Activated T-helper 17 cell treated with anti-CD3 and anti-CD28 coated beads, Interleukin-2, amount 50 U/mL, for 72 hours (primary cell): ENCODE measurements at regions not wholly inside any gene's neighbourhood (a gene's known extent, or its start where the extent isn't known, plus 50 kb on each side); places are given as distances from the start of the nearest gene placed in this dataset.
A peak's percentile ranks its signal among the peaks of the same experiment; 100 is the strongest.
"Not testable (repeated sequence)": the region's sequence is repeated elsewhere in the genome, so short reads cannot be mapped to it uniquely, and the experiment has no call there.

ENCODE experiments used
- ATAC-seq: fragments of 150-1000 bp; cut with Tn5 transposase; replicated peaks from 2 replicates; pipeline ENCODE4 v1.10.0; 2021; ENCODE audit warnings: mild to moderate bottlenecking, moderate library complexity
- H3K27ac Mint-ChIP-seq: one replicate; pipeline ENCODE4 v1.8.0; 2022; ENCODE audit warnings: mixed read lengths
- H3K27me3 Mint-ChIP-seq: one replicate; pipeline ENCODE4 v1.8.0; 2022; ENCODE audit warnings: mixed read lengths
- H3K36me3 Mint-ChIP-seq: one replicate; pipeline ENCODE4 v1.8.0; 2022; ENCODE audit warnings: low read depth, mild to moderate bottlenecking, mixed read lengths
- H3K4me1 Mint-ChIP-seq: one replicate; pipeline ENCODE4 v1.8.0; 2022; ENCODE audit warnings: mixed read lengths
- H3K4me3 Mint-ChIP-seq: one replicate; pipeline ENCODE4 v1.8.0; 2022; ENCODE audit warnings: mild to moderate bottlenecking, mixed read lengths
- H3K9me3 Mint-ChIP-seq: one replicate; pipeline ENCODE4 v1.8.0; 2022; ENCODE audit warnings: mixed read lengths

DNA sequence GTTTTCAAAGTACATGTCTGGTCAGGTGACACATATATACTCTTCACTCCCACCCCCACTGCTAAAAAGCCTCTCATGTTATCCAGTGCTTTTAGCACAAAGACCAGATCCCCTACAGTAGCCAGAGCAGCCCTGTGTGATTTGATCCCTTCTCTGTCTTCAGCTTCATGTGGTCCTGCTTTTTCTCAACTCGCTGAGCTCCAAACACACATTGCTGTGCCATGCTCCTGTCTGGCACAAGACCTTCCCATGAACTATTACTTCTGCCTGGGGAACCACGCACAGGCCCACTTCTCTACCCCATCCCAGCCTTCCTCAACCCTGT is 127.1 kb downstream of the RASSF10 start:
- Mint-ChIP-seq H3K4me3 (no peak overlapping the region), H3K27ac (no peak overlapping the region), H3K27me3 (peaks cover 33% of the 10 kb centered on the region), H3K9me3 (peaks cover 3% of the 10 kb centered on the region), H3K36me3 (no peaks in the 10 kb centered on the region), H3K4me1 (no peaks in the 10 kb centered on the region)
- no peak for ATAC-seq

DNA sequence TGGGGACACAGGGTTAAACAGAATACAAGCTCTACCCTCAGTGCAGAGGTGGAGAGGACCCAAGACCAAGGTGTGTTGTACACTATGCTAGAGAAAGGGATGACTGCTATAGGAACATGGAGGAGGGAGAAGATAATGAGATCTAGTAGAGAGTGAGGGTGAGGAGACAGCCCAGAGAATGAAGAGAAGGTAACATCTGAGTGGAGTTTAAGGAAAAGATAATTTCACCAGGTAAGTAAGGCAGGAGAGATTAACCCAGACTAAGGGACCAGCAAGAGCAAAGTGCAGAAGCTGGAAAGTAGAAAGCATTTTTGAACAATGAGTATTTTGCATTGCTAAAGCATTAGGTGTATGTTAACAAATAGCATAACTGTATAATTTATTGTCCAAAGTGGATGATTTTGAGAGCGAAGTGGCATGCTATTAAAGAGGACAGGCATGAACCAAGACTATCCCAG is 128.8 kb downstream of the RASSF10 start:
- H3K36me3 Mint-ChIP-seq = no peaks in the 10 kb centered on the region

DNA sequence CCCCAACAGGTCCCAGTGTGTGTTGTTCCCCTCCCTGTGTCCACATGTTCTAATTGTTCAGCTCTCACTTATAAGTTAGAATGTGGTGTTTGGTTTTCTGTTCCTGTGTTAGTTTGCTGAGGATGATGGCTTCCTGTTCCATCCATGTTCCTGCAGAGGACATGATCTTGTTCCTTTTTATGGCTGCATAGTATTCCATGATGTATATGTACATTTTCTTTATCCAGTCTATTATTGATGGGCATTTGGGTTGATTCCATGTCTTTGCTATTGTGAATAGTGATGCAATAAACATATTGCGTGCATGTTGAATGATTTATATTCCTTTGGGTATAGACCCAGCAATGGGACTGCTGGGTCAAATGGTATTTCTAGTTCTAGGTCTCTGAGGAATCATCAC is 130.0 kb downstream of the RASSF10 start:
- not testable (repeated sequence) for ATAC-seq, H3K4me3 Mint-ChIP-seq, H3K27ac Mint-ChIP-seq, H3K9me3 Mint-ChIP-seq, H3K4me1 Mint-ChIP-seq, H3K36me3 Mint-ChIP-seq
- H3K27me3 Mint-ChIP-seq = peaks cover 36% of the 10 kb centered on the region

More for the DNA sequence above, 128.8 kb downstream of the RASSF10 start:
- ATAC-seq = no peak
- Mint-ChIP-seq H3K9me3 (peaks cover 3% of the 10 kb centered on the region), H3K27me3 (peaks cover 38% of the 10 kb centered on the region), H3K27ac (no peak overlapping the region), H3K4me3 (no peak overlapping the region), H3K4me1 (no peaks in the 10 kb centered on the region)

DNA sequence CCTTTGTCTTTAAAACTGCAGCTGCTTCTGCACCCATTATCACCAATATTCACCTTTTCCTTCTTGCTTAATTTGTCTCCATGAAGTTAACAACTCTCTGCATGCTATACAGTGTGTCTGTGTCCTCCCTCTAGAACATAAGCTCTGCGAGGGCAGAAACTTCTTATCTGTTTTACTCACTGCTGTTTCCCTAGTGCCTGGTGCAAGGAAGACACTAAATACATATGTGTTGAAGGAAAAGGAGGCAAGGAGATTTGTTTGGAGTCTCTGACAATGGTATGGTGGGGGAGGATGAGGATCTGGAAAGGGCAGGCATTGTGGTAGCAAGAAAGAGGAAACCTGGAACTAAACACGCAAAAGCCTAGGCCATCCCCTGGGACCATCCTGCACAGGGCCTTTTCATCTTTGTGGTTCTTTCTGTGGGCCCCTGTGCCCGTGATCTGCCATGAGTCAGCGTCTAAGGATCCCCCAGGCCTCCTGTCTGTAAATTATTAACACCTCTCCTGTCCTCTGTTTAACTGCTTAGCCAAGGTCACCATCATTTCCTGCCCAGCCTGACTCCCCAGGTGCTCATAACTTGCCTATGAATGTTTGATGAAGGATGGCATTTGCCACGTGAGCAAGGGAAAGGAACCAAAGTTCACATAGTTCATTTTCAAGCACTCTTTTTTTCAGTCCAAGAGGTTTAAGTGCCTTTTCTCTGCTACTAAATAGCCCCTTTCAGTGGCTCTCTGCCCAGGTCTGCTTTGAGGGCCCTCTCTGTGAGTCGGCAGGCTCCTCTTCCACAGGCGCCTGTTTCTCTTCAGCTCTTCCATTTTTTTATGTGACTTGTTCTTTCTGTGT is 131.1 kb downstream of the RASSF10 start:
- Mint-ChIP-seq H3K4me1 (no peaks in the 10 kb centered on the region), H3K4me3 (no peak overlapping the region), H3K27ac (no peak overlapping the region), H3K27me3 (peaks cover 38% of the 10 kb centered on the region), H3K9me3 (peaks cover 3% of the 10 kb centered on the region), H3K36me3 (no peaks in the 10 kb centered on the region)
- no peak for ATAC-seq

DNA sequence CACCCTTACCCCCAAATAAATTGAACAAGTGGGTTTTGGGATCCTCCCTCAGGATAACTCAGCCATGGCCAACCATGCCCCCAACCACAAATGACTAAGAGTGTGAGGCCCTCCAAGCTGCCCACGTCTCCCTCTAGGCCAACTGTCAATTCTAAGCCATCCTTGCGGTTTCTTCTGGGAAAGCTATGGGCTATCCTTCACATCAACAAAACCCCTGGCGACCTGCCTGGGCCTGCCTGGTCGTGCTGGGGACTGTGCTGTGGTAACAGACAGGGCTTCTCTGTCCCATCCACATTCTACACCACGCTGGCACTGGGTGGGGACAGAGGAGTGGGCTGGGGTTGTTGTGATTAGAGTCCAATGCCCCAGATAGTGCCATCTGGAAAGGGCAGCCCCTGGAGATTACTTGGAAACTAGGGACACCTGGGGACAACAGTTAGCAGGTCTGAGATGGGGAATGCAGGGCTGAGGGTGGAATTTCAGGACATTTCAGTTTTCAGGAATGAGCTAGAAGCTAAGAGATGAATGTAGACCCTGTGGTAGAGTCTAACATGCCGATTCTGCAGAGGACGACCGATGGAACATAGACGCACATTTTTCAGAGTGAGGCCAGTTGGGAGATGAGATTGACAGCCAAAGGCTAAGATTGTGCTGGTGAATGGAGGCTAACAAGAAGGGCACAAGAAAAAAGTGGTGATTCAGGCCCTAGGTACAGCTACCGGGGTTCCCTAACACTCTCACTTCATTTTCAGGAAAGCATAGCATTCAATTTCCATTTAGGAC is 131.9 kb downstream of the RASSF10 start:
- Mint-ChIP-seq H3K9me3 (peaks cover 3% of the 10 kb centered on the region), H3K4me3 (no peak overlapping the region), H3K36me3 (no peaks in the 10 kb centered on the region), H3K27me3 (peaks cover 38% of the 10 kb centered on the region), H3K4me1 (no peaks in the 10 kb centered on the region), H3K27ac (no peak overlapping the region)
- ATAC-seq = no peak

DNA sequence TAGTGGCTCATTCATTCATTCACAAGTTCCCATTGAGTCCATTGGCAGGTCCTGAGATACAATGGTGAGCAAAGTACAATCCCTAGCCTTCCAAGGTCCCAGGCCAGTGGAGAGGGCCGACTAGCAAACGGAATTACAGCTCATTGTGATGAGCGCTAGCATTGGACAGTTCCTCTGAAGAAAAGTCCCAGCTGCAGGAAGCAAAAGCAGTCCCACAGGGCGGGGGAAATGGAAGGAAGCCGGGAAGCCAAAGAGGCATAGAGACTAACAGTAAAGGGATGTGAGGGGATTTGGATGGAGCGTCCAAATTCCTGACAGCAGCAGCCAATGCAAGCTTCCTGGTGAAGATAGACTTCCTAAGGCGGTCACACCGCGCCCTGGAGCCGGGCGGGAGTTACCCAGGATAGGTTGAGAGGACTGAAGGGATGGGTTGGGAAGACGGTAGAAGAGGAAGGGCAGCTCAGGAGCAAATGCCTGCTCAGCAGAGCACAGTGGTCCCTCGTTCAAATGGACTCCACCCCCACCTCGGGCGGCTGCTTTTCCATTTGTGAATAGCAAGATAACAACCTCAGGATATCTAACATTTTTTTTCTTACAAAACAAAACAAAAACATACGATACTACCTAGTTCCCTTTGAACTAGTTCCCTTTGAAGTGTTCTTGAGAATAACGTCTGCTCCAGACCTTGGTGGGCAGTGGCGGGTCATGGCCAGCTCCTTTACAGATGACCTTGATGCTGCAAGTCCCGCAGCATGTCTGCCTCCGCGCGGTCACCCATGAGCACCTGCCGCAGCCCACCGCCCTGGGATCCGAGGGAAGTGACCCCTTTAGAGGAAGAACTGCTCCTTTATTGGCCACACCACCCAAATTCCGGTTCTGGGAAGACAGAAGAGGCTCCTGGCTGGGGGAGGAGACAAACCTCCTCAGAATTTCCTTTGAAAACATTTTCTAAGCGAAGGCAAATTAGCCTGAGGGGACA is 132.9 kb downstream of the RASSF10 start:
- H3K36me3 Mint-ChIP-seq = no peaks in the 10 kb centered on the region
- peaks cover 32% of the 10 kb centered on the region for H3K27me3 Mint-ChIP-seq
- H3K9me3 Mint-ChIP-seq = peaks cover 3% of the 10 kb centered on the region
- no peak for ATAC-seq
- no peak overlapping the region for H3K27ac Mint-ChIP-seq
- no peak overlapping the region for H3K4me3 Mint-ChIP-seq
- H3K4me1 Mint-ChIP-seq = no peaks in the 10 kb centered on the region

DNA sequence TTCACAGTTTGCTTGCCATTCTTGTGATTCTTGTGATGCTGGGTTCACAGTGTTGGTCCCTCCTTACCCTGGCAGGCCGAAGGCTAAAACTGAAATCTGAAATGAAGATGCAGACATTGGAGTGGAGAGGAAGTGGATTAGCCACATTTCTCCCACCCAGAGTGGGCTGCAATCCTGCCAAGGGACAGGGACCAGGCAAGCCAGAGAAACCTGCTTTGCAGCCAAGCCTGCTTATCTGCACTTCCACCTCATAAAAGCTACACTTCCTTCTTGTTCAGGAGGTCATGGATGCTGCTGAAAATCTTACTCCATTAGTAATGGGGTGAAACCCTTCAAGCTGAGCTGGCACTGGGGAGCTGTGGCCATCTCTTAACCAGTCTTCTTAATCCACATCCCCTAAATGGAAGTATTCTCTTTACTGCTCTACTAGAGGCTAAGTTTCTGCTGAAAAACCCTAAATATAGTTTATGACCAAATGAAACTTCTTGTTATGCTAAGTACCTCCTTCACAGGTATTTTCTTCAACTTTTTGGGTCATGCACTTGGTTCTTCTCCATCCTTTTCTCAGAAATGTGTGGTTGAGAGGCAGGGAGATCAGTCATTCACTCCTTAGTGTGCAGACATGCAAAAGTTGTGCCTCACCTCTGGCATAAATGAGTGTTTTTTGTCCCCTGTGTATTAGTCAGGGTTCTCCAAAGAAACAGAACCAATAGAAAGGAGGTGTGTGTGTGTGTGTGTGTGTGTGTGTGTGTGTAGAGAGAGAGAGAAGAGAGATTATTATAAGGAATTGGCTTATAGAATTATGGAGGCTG is 133.9 kb upstream of the BMAL1 start:
- H3K9me3 Mint-ChIP-seq = peaks cover 3% of the 10 kb centered on the region
- H3K4me1 Mint-ChIP-seq = no peaks in the 10 kb centered on the region
- no peak overlapping the region for H3K27ac Mint-ChIP-seq
- peak; percentile 52 for ATAC-seq
- H3K27me3 Mint-ChIP-seq = peaks cover 32% of the 10 kb centered on the region
- no peak overlapping the region for H3K4me3 Mint-ChIP-seq
- H3K36me3 Mint-ChIP-seq = no peaks in the 10 kb centered on the region

DNA sequence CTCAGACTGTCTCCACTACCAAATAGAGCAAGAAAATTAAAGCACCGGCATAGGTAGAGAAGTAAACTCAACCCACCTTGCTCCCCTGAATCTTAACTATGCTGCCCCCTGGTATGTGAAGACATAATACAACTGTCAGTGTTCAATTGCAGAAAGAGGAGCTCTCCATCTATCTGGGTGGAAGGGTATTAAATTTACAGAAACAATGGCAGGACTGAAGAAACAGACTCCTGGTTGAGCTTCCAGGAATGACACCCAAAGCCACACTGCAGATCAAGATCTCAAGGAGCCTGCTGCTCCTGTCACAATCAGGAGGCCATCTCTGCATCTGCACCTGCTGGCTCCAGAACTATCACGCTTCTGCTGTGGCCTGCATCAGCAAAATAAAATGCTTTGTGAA is 132.1 kb upstream of the BMAL1 start:
- no peaks in the 10 kb centered on the region for H3K36me3 Mint-ChIP-seq
- peaks cover 26% of the 10 kb centered on the region for H3K27me3 Mint-ChIP-seq
- no peaks in the 10 kb centered on the region for H3K4me1 Mint-ChIP-seq
- H3K9me3 Mint-ChIP-seq = no peaks in the 10 kb centered on the region
- no peak for ATAC-seq
- H3K4me3 Mint-ChIP-seq = no peak overlapping the region
- no peak overlapping the region for H3K27ac Mint-ChIP-seq

DNA sequence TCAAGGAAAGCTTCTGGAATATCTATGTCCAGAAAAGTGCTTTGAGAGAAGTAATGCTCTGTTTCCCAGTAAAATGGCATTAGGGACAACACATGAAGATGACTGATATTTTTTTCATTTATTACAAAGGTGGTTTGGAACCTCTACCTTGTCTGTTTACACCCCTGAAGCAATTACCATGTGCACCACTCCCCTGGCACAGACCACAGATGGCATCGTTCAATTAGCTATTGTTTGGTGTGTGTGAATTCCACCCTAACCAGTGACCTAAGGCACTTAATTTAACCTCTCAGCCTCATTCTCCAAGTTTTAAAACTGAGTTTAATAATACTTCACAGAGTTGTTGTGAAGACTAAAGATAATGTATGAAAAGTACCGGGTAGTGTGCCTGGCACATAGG is 127.6 kb upstream of the BMAL1 start:
- peaks cover 19% of the 10 kb centered on the region for H3K27me3 Mint-ChIP-seq
- no peak overlapping the region for H3K27ac Mint-ChIP-seq
- ATAC-seq = no peak
- no peaks in the 10 kb centered on the region for H3K9me3 Mint-ChIP-seq
- H3K4me3 Mint-ChIP-seq = no peak overlapping the region
- no peaks in the 10 kb centered on the region for H3K36me3 Mint-ChIP-seq
- no peaks in the 10 kb centered on the region for H3K4me1 Mint-ChIP-seq

DNA sequence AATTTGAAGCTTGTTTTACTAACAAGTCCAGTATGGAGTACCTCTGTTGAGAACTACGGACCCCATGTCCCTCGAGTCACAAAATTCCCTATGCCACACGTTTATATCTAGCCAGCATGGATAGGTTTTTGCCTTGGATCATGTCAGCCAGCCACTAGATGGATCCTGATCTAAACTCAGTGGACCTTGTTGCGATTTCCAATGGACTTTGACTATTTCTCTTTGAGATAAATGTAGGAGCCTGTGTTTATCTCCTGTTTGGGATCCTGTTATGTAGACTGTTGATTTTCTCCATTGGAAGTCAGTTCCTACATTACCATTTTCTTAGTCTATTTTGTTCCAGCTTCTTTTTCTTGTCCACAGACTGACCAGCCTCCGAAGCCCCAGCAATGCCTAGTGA is 127.1 kb upstream of the BMAL1 start:
- no peak overlapping the region for H3K27ac Mint-ChIP-seq
- no peak for ATAC-seq

DNA sequence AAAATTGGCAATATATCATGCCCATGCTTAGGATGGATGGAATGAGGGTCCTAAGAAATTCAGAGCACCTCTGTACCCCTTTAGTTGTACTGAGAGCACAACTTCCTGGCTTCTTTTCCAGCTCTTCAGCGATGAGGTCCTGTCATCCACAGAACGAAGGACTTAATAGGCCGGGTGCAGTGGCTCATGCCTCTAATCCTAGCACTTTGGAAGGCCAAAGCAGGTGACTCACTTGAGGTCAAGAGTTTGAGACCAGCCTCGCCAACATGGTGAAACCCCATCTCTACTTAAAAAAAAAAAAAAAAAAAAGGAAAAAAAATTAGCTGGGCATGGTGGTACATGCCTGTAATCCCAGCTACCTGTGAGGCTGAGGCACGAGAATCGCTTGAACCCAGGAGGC is 125.3 kb upstream of the BMAL1 start:
- no peaks in the 10 kb centered on the region for H3K36me3 Mint-ChIP-seq
- H3K27ac Mint-ChIP-seq = no peak overlapping the region
- H3K9me3 Mint-ChIP-seq = peaks cover under 1% of the 10 kb centered on the region
- ATAC-seq = no peak
- no peaks in the 10 kb centered on the region for H3K4me1 Mint-ChIP-seq
- no peak overlapping the region for H3K4me3 Mint-ChIP-seq
- peaks cover 29% of the 10 kb centered on the region for H3K27me3 Mint-ChIP-seq

More for the DNA sequence above, 127.1 kb upstream of the BMAL1 start:
- peaks cover 20% of the 10 kb centered on the region for H3K27me3 Mint-ChIP-seq
- no peaks in the 10 kb centered on the region for H3K36me3 Mint-ChIP-seq
- H3K4me1 Mint-ChIP-seq = no peaks in the 10 kb centered on the region
- H3K4me3 Mint-ChIP-seq = no peak overlapping the region
- H3K9me3 Mint-ChIP-seq = no peaks in the 10 kb centered on the region

DNA sequence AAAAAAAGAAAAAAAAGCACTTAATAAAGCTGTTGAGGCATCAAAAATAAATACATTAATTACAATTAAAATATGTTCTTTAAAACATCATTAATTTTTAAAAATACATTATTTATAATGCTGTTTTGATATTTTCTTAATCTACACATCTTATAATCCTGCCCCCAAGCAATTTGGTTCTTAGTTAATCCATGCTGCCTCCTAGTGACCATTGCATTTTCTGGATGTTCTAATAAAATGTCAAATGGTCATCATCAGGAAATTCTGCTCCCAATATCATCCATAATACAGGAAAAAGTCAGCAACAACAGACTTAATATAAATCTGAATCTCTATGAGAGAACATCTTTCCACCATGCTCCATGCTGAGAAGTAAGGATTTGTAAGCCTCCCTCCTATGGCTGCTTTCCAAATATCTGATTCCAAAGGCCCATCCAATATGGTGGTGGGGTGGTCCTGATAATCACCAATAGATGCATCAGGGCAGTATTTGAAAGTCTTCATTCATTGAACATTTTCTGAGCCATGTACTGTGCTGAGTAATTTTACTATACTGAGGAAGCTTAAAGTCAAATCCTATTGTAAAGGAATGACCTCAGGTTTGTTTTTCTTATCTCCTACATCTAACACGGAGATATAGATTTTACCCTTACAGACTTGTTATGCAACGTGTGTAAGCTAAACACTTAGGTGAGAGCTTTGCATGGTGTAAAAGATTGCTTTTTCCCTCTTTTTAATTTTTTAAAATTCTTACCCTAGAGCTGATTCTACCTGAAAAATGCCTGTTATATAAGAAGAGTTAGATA is 124.7 kb upstream of the BMAL1 start:
- Mint-ChIP-seq H3K4me3 (no peak overlapping the region), H3K36me3 (no peaks in the 10 kb centered on the region), H3K9me3 (peaks cover 3% of the 10 kb centered on the region), H3K27ac (no peak overlapping the region), H3K27me3 (peaks cover 33% of the 10 kb centered on the region), H3K4me1 (no peaks in the 10 kb centered on the region)
- no peak for ATAC-seq

DNA sequence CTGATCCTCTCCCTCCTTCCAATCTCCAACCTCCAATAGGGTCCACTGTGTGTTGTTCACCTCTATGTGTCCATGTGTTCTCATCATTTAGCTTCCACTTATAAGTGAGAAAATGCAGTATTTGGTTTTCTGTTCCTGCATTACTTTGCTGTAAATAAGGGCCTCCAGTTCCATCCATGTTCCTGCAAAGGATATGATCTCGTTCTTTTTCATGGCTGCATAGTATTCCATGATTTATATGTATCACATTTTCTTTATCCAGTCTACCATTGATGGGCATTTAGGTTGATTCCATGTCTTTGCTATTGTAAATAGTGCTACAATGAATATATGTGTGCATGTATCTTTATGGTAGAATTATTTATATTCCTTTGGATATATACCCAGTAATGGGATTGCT is 123.2 kb upstream of the BMAL1 start:
- H3K4me1 Mint-ChIP-seq, ATAC-seq, H3K9me3 Mint-ChIP-seq, H3K27ac Mint-ChIP-seq, H3K36me3 Mint-ChIP-seq, H3K4me3 Mint-ChIP-seq: not testable (repeated sequence)
- peaks cover 30% of the 10 kb centered on the region for H3K27me3 Mint-ChIP-seq
